ENCODE measurements at regions not wholly inside any gene's neighbourhood (a gene's known extent, or its start where the extent isn't known, plus 50 kb on each side); places are given as distances from the start of the nearest gene placed in this dataset.

DNA sequence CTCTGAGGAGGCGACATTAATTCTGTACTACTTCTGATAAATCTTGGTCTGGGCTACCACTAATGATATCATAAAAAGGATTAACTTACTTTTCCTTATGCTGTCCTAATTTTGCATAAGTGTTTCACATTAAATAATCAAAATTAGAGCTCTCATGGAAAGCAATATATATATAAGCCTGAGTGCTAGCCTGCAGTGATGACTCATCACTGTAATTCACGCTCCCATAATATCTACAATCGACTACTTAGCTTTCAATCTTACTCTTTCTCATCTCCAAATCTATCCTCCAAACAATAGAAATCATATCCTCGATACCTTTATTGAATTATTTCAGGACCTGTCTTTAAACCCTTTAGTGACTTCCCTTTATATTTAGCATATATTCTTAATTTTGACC lies 701.3 kb downstream of the RERGL start:
- H3K27me3 ChIP-seq (ENCODE audit: control insufficient read depth, insufficient read depth, low read length) = no peaks in the 10 kb centered on the region
- H3K9ac ChIP-seq (ENCODE audit: low read length) = no peak overlapping the region
- H3K4me1 ChIP-seq (ENCODE audit: control insufficient read depth, insufficient read depth, low read length) = no peaks in the 10 kb centered on the region

DNA sequence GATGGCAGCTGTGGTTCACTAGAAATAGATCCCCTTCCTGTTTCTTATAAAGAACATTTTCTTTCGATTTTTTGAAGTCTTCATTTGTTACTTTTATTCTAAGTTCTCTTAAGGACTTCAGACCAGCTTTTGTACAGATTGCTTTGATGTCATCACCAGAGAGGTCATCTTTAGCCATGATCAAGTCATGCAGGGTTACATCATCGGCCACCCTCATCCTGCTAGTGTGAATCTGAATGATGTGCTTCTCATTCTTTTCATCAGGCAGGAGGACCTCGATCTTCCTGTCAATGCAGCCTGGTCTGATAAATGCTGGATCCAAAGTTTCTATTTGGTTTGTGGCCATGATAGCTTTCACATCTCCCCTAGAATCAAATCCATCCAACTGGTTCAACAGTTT lies 706.7 kb downstream of the RERGL start:
- no peaks in the 10 kb centered on the region for H3K27me3 ChIP-seq (ENCODE audit: control insufficient read depth, insufficient read depth, low read length)
- H3K9ac ChIP-seq (ENCODE audit: low read length) = no peak overlapping the region
- H3K4me3 ChIP-seq (ENCODE audit: low read length) = no peak overlapping the region
- no peak overlapping the region for H3K27ac ChIP-seq (ENCODE audit: low read depth, low read length)
- no peaks in the 10 kb centered on the region for H3K4me1 ChIP-seq (ENCODE audit: control insufficient read depth, insufficient read depth, low read length)
- H3K36me3 ChIP-seq (ENCODE audit: control insufficient read depth, insufficient read depth, low read length) = no peaks in the 10 kb centered on the region

More for the DNA sequence above, 701.3 kb downstream of the RERGL start:
- Histone ChIP-seq H3K4me3 (ENCODE audit: low read length) (no peak overlapping the region), H3K36me3 (ENCODE audit: control insufficient read depth, insufficient read depth, low read length) (no peaks in the 10 kb centered on the region), H3K27ac (ENCODE audit: low read depth, low read length) (no peak overlapping the region)

- no peak overlapping the region for H3K4me3 ChIP-seq (ENCODE audit: low read length)
- no peak overlapping the region for H3K9ac ChIP-seq (ENCODE audit: low read length)
- no peaks in the 10 kb centered on the region for H3K27me3 ChIP-seq (ENCODE audit: control insufficient read depth, insufficient read depth, low read length)
- H3K27ac ChIP-seq (ENCODE audit: low read depth, low read length) = no peak overlapping the region
- no peaks in the 10 kb centered on the region for H3K36me3 ChIP-seq (ENCODE audit: control insufficient read depth, insufficient read depth, low read length)
- H3K4me1 ChIP-seq (ENCODE audit: control insufficient read depth, insufficient read depth, low read length) = no peaks in the 10 kb centered on the region
Observed at GRCh38 chr12:17381211-17381610, 708.8 kb downstream of the RERGL start.

DNA sequence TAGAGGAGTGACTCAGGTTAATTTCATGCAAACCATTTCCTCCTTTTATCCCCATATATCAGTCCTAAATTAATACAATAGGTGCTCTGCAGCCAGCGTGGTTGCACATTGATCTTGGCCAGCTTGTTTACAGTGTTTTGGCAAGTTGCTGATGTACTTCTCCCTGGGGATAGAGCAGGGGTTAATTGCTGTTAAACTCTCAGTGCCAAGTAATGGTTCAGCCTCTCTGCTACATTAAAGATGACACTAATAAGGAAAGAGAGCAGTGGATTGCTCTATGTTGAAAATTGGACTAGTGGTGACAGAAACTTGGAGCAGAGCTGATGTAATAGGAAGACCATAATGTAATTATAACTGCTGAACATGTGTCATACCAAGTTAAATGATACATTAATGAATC lies 717.5 kb downstream of the RERGL start:
- H3K4me3 ChIP-seq (ENCODE audit: low read length) = no peak overlapping the region
- no peak overlapping the region for H3K27ac ChIP-seq (ENCODE audit: low read depth, low read length)
- H3K36me3 ChIP-seq (ENCODE audit: control insufficient read depth, insufficient read depth, low read length) = no peaks in the 10 kb centered on the region
- H3K4me1 ChIP-seq (ENCODE audit: control insufficient read depth, insufficient read depth, low read length) = no peaks in the 10 kb centered on the region
- H3K27me3 ChIP-seq (ENCODE audit: control insufficient read depth, insufficient read depth, low read length) = no peaks in the 10 kb centered on the region
- H3K9ac ChIP-seq (ENCODE audit: low read length) = no peak overlapping the region

DNA sequence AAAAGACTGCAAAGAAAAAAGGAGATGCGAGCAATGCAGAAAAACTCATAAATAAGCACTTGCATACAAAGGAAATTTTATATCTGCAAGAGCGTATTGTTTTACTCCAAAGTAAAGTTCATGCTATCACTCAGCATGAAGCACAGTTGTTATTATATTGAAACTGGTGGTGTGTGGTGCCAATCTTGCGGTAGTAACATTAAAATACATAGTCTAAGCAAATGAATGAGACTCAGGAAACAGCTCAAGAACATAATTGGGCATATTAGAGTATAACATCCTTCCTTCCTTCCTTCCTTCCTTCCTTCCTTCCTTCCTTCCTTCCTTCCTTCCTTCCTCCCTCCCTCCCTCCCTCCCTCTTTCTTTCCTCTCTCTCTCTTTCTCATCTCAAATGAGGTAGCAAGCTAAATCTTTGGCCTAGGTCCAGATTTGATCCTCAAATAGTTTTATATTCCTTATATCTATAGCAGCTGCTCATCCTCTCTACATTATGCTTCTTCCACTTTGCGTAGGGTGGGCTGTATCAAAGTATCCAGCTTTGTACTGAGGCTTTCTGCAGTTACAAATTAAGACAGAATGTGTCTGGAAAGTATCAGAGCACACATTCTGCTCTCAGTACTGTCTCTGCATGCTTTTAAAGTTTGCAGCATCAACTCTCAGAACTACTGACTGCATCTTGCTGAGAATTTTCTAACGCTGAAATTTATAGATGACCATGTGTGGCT lies 718.3 kb downstream of the RERGL start:
- no peaks in the 10 kb centered on the region for H3K27me3 ChIP-seq (ENCODE audit: control insufficient read depth, insufficient read depth, low read length)
- no peaks in the 10 kb centered on the region for H3K36me3 ChIP-seq (ENCODE audit: control insufficient read depth, insufficient read depth, low read length)
- no peak overlapping the region for H3K4me3 ChIP-seq (ENCODE audit: low read length)
- no peak overlapping the region for H3K27ac ChIP-seq (ENCODE audit: low read depth, low read length)
- no peaks in the 10 kb centered on the region for H3K4me1 ChIP-seq (ENCODE audit: control insufficient read depth, insufficient read depth, low read length)
- no peak overlapping the region for H3K9ac ChIP-seq (ENCODE audit: low read length)

DNA sequence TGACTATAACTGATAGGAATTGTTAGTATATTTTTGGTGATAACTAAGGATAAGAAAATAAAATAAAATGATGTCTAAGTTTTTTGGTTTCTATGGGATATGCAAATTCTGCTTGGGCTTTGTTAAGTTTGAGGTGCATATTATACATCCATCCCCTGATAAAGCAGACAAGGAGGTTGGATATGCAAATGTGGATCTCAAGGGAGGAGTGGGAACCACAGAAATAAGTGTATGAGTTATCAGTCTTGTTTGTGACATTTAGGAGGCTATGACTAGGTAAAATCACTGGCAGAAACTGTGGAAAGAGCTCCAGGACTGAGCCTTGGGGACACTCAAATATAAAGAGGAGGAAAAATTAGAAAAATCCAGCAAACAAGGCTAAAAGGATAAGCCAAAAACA lies 719.4 kb downstream of the RERGL start:
- no peak overlapping the region for H3K27ac ChIP-seq (ENCODE audit: low read depth, low read length)
- H3K27me3 ChIP-seq (ENCODE audit: control insufficient read depth, insufficient read depth, low read length) = no peaks in the 10 kb centered on the region
- no peaks in the 10 kb centered on the region for H3K4me1 ChIP-seq (ENCODE audit: control insufficient read depth, insufficient read depth, low read length)
- no peak overlapping the region for H3K9ac ChIP-seq (ENCODE audit: low read length)
- H3K4me3 ChIP-seq (ENCODE audit: low read length) = no peak overlapping the region
- H3K36me3 ChIP-seq (ENCODE audit: control insufficient read depth, insufficient read depth, low read length) = no peaks in the 10 kb centered on the region

DNA sequence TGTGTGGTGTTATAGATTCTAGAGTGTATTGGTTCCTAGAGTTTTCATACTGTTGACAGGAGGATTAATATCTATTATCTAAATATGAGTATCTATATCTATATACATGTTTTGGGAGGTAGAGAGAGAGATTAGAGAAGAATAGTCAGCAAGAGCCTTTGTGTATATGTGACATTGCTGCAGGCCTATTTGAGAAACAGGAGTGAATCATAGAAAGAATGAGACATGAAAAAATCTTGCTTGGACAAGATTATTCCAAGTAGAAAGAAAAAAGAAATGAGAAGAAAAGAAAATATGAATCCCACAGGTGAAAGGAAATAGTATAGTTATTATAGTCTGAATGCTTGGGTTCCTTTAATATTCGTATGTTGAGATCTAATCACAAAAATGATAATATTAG lies 720.4 kb downstream of the RERGL start:
- H3K4me3 ChIP-seq (ENCODE audit: low read length) = no peak overlapping the region
- H3K9ac ChIP-seq (ENCODE audit: low read length) = no peak overlapping the region
- no peaks in the 10 kb centered on the region for H3K27me3 ChIP-seq (ENCODE audit: control insufficient read depth, insufficient read depth, low read length)
- H3K27ac ChIP-seq (ENCODE audit: low read depth, low read length) = no peak overlapping the region
- no peaks in the 10 kb centered on the region for H3K4me1 ChIP-seq (ENCODE audit: control insufficient read depth, insufficient read depth, low read length)
- H3K36me3 ChIP-seq (ENCODE audit: control insufficient read depth, insufficient read depth, low read length) = no peaks in the 10 kb centered on the region

GRCh38 chr12:17361224-17361623 lies 728.8 kb downstream of the RERGL start:
- Histone ChIP-seq H3K4me3 (ENCODE audit: low read length) (no peak overlapping the region), H3K27ac (ENCODE audit: low read depth, low read length) (no peak overlapping the region), H3K36me3 (ENCODE audit: control insufficient read depth, insufficient read depth, low read length) (no peaks in the 10 kb centered on the region), H3K9ac (ENCODE audit: low read length) (no peak overlapping the region), H3K4me1 (ENCODE audit: control insufficient read depth, insufficient read depth, low read length) (no peaks in the 10 kb centered on the region), H3K27me3 (ENCODE audit: control insufficient read depth, insufficient read depth, low read length) (no peaks in the 10 kb centered on the region)

DNA sequence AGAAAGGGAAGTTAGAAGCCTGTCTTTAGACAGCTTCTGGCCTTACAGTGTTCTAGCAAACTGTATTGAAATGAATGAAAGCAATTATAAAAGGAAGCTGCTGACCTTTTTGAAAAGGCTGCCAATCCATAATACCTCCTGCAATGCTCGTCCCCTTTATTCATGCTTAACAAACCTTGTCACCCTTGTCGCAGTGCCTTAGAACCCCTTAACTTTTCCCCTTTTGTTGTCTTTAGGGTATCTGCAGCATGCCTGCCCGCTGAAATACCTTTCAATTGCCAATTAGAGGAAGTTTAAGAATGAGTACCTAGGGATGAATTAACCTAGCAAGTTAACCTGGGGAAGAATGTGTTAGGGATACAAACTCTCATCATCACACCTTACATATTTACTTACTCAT lies 731.2 kb downstream of the RERGL start:
- H3K9ac ChIP-seq (ENCODE audit: low read length) = no peak overlapping the region
- no peaks in the 10 kb centered on the region for H3K4me1 ChIP-seq (ENCODE audit: control insufficient read depth, insufficient read depth, low read length)
- H3K36me3 ChIP-seq (ENCODE audit: control insufficient read depth, insufficient read depth, low read length) = no peaks in the 10 kb centered on the region
- no peak overlapping the region for H3K27ac ChIP-seq (ENCODE audit: low read depth, low read length)
- no peak overlapping the region for H3K4me3 ChIP-seq (ENCODE audit: low read length)
- H3K27me3 ChIP-seq (ENCODE audit: control insufficient read depth, insufficient read depth, low read length) = no peaks in the 10 kb centered on the region

DNA sequence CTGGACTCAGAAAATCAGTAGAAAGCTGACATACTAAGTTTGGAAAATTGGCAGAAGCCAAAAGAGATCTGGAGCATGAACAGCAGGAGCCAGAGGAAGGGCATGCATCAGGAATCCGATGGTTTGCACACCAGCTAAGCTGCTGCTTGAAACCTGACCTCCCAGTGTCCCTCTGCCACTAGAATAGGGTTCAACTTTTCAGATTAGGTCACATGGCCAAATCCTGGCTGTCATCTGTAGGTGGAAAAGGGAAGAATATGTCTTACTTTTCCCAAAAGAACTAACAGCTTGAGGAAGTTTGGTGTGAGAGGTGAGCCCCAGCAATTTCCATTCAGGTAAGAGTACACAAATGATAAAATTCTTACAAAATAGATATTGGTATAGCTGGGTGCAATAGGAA lies 732.6 kb downstream of the RERGL start:
- Histone ChIP-seq H3K9ac (ENCODE audit: low read length) (no peak overlapping the region), H3K27me3 (ENCODE audit: control insufficient read depth, insufficient read depth, low read length) (no peaks in the 10 kb centered on the region), H3K4me3 (ENCODE audit: low read length) (no peak overlapping the region), H3K4me1 (ENCODE audit: control insufficient read depth, insufficient read depth, low read length) (no peaks in the 10 kb centered on the region), H3K36me3 (ENCODE audit: control insufficient read depth, insufficient read depth, low read length) (no peaks in the 10 kb centered on the region), H3K27ac (ENCODE audit: low read depth, low read length) (no peak overlapping the region)

GRCh38 chr12:17352164-17352563 lies 737.8 kb downstream of the RERGL start:
- H3K27me3 ChIP-seq (ENCODE audit: control insufficient read depth, insufficient read depth, low read length) = no peaks in the 10 kb centered on the region
- no peaks in the 10 kb centered on the region for H3K4me1 ChIP-seq (ENCODE audit: control insufficient read depth, insufficient read depth, low read length)
- H3K9ac ChIP-seq (ENCODE audit: low read length) = no peak overlapping the region

DNA sequence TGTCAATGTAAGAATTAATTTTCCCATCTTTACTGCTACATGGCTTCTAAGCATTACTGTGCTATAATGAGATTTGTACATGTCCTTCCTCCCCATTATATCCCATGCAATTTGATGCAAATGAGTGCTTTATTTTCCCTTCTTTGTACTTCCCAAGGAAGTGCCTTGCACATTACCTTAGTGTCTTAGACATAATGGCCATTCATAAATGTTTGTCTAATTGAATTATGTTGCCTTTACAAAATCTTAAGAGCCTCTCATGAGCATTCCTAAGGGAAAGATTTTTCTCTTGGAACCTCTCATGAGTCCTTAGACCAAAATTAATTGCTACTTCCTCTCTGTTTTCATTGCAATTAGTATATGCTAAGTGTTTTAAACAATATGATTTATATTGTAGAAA lies 741.7 kb downstream of the RERGL start:
- Histone ChIP-seq H3K9ac (ENCODE audit: low read length) (no peak overlapping the region), H3K4me3 (ENCODE audit: low read length) (no peak overlapping the region), H3K4me1 (ENCODE audit: control insufficient read depth, insufficient read depth, low read length) (no peaks in the 10 kb centered on the region), H3K27ac (ENCODE audit: low read depth, low read length) (no peak overlapping the region), H3K27me3 (ENCODE audit: control insufficient read depth, insufficient read depth, low read length) (no peaks in the 10 kb centered on the region), H3K36me3 (ENCODE audit: control insufficient read depth, insufficient read depth, low read length) (no peaks in the 10 kb centered on the region)

More at GRCh38 chr12:17352164-17352563, 737.8 kb downstream of the RERGL start:
- Histone ChIP-seq H3K27ac (ENCODE audit: low read depth, low read length) (no peak overlapping the region), H3K4me3 (ENCODE audit: low read length) (no peak overlapping the region), H3K36me3 (ENCODE audit: control insufficient read depth, insufficient read depth, low read length) (no peaks in the 10 kb centered on the region)

DNA sequence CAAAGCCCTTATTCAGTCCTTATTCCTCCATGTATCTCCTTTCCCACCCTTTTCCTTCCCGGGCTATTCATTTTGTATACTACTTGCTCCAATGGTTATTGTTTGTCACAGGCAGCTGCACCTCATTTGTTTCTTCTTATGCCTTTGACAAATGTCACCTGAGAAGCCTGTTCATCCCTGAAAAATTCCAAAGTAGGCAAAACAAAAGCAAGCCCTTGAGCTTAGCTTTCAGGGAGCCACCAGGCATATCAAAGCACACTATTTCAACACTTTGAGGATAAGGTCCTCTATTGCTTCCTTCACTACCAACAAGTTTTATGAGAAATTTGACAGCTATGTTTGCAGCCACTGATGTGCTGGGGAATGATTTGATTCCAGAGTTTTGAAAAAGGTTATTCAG lies 738.7 kb upstream of the LMO3 start:
- H3K4me1 ChIP-seq (ENCODE audit: control insufficient read depth, insufficient read depth, low read length) = no peaks in the 10 kb centered on the region
- H3K4me3 ChIP-seq (ENCODE audit: low read length) = no peak overlapping the region
- no peaks in the 10 kb centered on the region for H3K27me3 ChIP-seq (ENCODE audit: control insufficient read depth, insufficient read depth, low read length)
- H3K9ac ChIP-seq (ENCODE audit: low read length) = no peak overlapping the region
- H3K27ac ChIP-seq (ENCODE audit: low read depth, low read length) = no peak overlapping the region
- no peaks in the 10 kb centered on the region for H3K36me3 ChIP-seq (ENCODE audit: control insufficient read depth, insufficient read depth, low read length)

Measured in rectal smooth muscle tissue (tissue), 1 donor.